KMS-11 (cell line): ENCODE measurements at regions not wholly inside any gene's neighbourhood (a gene's known extent, or its start where the extent isn't known, plus 50 kb on each side); places are given as distances from the start of the nearest gene placed in this dataset.

ENCODE experiments used
- H2AFZ ChIP-seq: fragments of 200-600 bp; sonication (generic); 2 replicates; pipeline ENCODE4 v1.6.1; 2016; ENCODE audit warnings: antibody characterized with exemption, mixed run types, low read depth
- H3K27ac ChIP-seq: fragments of 200-600 bp; sonication (generic); 2 replicates; pipeline ENCODE4 v1.6.1; 2016; ENCODE audit warnings: mild to moderate bottlenecking, mixed run types
- H3K27me3 ChIP-seq: fragments of 200-600 bp; sonication (generic); 2 replicates; pipeline ENCODE4 v1.6.1; 2017; ENCODE audit warnings: mild to moderate bottlenecking, low read depth, mixed run types, moderate library complexity; ENCODE audit not compliant: insufficient read depth
- H3K36me3 ChIP-seq: fragments of 200-600 bp; sonication (generic); 2 replicates; pipeline ENCODE4 v1.6.1; 2017; ENCODE audit warnings: mild to moderate bottlenecking, mixed run types; ENCODE audit not compliant: insufficient read depth
- H3K4me1 ChIP-seq: fragments of 200-600 bp; sonication (generic); 2 replicates; pipeline ENCODE4 v1.6.1; 2016; ENCODE audit warnings: mild to moderate bottlenecking, low read depth, mixed run types; ENCODE audit not compliant: poor library complexity, severe bottlenecking
- H3K4me2 ChIP-seq: fragments of 200-600 bp; sonication (generic); 2 replicates; pipeline ENCODE4 v1.7.0; 2016; ENCODE audit warnings: mild to moderate bottlenecking, mixed run types
- H3K4me3 ChIP-seq: fragments of 200-600 bp; sonication (generic); IDR thresholded peaks from 2 replicates; pipeline ENCODE4 v1.6.1; 2017; ENCODE audit warnings: low read depth, low read length, mixed read lengths; ENCODE audit not compliant: insufficient read depth
- H3K79me2 ChIP-seq: fragments of 200-600 bp; sonication (generic); 2 replicates; pipeline ENCODE4 v1.6.1; 2016; ENCODE audit warnings: low read depth, mixed run types; ENCODE audit not compliant: insufficient read depth
- H3K9ac ChIP-seq: fragments of 200-600 bp; sonication (generic); 2 replicates; pipeline ENCODE4 v1.6.1; 2016; ENCODE audit warnings: mild to moderate bottlenecking, mixed run types
- H4K20me1 ChIP-seq: fragments of 200-600 bp; sonication (generic); 2 replicates; pipeline ENCODE4 v1.6.1; 2016; ENCODE audit warnings: mild to moderate bottlenecking, mixed run types; ENCODE audit not compliant: insufficient read depth
- TF ChIP-seq, protein P1 (sequence below): fragments of 200-600 bp; sonication (generic); conservative IDR thresholded peaks from 2 replicates; pipeline ENCODE4 v1.6.1; 2017; ENCODE audit warnings: low read depth, mild to moderate bottlenecking, antibody characterized with exemption, low read length, moderate library complexity, mixed read lengths

GRCh38 chr4:52410971-52411370, 248.1 kb downstream of the USP46 start:
- TF ChIP-seq, protein P1, sequence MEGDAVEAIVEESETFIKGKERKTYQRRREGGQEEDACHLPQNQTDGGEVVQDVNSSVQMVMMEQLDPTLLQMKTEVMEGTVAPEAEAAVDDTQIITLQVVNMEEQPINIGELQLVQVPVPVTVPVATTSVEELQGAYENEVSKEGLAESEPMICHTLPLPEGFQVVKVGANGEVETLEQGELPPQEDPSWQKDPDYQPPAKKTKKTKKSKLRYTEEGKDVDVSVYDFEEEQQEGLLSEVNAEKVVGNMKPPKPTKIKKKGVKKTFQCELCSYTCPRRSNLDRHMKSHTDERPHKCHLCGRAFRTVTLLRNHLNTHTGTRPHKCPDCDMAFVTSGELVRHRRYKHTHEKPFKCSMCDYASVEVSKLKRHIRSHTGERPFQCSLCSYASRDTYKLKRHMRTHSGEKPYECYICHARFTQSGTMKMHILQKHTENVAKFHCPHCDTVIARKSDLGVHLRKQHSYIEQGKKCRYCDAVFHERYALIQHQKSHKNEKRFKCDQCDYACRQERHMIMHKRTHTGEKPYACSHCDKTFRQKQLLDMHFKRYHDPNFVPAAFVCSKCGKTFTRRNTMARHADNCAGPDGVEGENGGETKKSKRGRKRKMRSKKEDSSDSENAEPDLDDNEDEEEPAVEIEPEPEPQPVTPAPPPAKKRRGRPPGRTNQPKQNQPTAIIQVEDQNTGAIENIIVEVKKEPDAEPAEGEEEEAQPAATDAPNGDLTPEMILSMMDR = no peak
- H4K20me1 ChIP-seq = no peaks in the 10 kb centered on the region
- H3K27ac ChIP-seq = no peak overlapping the region
- no peaks in the 10 kb centered on the region for H3K27me3 ChIP-seq
- no peak overlapping the region for H2AFZ ChIP-seq
- no peaks in the 10 kb centered on the region for H3K36me3 ChIP-seq
- no peak overlapping the region for H3K4me2 ChIP-seq
- no peak overlapping the region for H3K9ac ChIP-seq
- H3K79me2 ChIP-seq = no peaks in the 10 kb centered on the region
- no peak overlapping the region for H3K4me3 ChIP-seq
- H3K4me1 ChIP-seq = no peaks in the 10 kb centered on the region

DNA sequence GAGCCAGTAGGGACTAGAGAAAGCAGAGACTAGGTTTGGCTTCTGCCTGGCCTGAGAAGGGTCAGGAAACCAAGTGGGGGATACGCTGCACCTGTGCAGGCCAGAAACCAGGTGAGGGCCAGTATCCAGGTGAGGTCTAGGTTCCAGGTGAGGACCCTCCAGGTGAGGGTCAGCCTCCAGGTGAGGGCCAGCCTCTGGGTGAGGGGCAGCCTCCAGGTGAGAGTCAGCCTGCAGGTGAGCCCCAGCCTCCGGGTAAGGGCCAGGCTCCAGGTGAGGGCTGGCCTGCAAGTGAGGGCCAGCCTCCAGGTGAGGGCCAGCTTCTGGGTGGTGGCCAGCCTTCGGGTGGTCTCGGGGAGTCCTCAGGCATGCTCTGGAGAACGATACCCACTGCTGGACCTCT, 238.8 kb downstream of the USP46 start:
- no peaks in the 10 kb centered on the region for H3K36me3 ChIP-seq
- TF ChIP-seq, protein P1 = no peak
- no peaks in the 10 kb centered on the region for H3K79me2 ChIP-seq
- H3K4me2 ChIP-seq = no peak overlapping the region
- no peaks in the 10 kb centered on the region for H4K20me1 ChIP-seq
- H3K27me3 ChIP-seq = no peaks in the 10 kb centered on the region
- no peak overlapping the region for H2AFZ ChIP-seq
- H3K9ac ChIP-seq = no peak overlapping the region
- no peaks in the 10 kb centered on the region for H3K4me1 ChIP-seq
- no peak overlapping the region for H3K4me3 ChIP-seq
- no peak overlapping the region for H3K27ac ChIP-seq

DNA sequence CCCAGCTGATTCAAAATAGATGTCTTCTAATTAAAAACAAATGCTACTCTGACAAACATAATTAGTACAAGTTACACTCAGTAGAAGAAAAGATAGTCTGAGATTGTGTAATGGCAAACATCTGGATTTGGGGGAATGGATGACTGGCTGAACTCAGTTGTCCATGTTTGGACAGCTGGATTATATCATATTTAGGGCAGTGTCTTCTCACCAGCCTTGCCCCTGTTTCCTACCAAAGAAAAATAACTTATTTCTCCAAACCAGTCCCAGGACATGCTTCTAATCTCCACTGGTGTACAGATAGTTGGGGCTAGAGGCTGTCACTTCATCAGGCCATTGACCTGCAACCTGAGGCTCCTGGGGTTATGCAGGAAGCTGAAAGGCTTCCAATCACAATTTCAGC, 237.3 kb downstream of the USP46 start:
- Histone ChIP-seq H4K20me1 (no peaks in the 10 kb centered on the region), H3K27me3 (no peaks in the 10 kb centered on the region), H3K4me3 (no peak overlapping the region), H3K4me2 (no peak overlapping the region), H2AFZ (no peak overlapping the region), H3K36me3 (no peaks in the 10 kb centered on the region), H3K4me1 (no peaks in the 10 kb centered on the region), H3K79me2 (no peaks in the 10 kb centered on the region), H3K27ac (no peak overlapping the region), H3K9ac (no peak overlapping the region)
- TF ChIP-seq, protein P1 = no peak

DNA sequence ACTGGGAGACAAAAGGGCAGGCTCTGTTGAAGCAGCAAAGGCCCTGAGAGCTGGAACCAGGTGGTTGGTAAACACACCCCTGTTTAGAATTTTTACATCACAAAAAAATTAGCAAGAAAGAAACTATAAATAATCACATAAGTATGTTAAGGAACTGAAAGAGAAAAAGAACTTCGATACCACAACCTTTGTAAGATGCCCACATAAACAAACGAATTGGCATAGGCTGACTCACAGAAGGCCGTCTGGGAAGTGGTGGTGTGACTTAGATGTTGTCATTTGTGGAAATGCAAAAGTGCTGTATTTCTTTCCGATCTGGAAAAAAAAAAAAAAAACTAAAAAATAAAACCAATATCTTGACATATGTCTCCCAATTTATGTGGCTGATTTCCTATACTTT, 235.1 kb downstream of the USP46 start:
- TF ChIP-seq, protein P1 = no peak
- Histone ChIP-seq H4K20me1 (no peaks in the 10 kb centered on the region), H3K27ac (no peak overlapping the region), H3K4me2 (no peak overlapping the region), H3K4me3 (no peak overlapping the region), H3K36me3 (no peaks in the 10 kb centered on the region), H2AFZ (no peak overlapping the region), H3K27me3 (no peaks in the 10 kb centered on the region), H3K79me2 (no peaks in the 10 kb centered on the region), H3K9ac (no peak overlapping the region), H3K4me1 (no peaks in the 10 kb centered on the region)
